ENCODE measurements at regions not wholly inside any gene's neighbourhood (a gene's known extent, or its start where the extent isn't known, plus 50 kb on each side); places are given as distances from the start of the nearest gene placed in this dataset.

DNA sequence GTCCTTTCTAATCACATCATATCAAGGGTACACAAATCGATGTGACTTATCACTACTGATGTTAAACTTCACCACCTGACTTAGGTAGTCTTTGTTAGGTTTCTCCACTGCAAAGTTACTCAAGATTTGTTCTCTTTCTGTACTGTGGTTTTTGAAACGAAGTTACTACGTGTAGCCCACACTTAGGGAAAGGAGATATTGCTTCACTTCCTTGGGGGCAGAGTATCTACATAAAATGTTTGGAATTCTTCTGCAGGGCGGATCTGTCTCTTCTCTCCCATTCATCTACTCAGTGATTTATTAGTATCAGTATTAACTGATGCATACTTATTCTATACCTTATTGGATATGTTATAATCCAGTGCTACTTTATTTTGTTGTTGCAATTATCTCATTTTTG is 403.6 kb upstream of the MON1B start:
- FAIRE-seq (no peak), DNase-seq (ENCODE audit: low read depth) (peak; percentile 41)
- TF ChIP-seq, protein P1, sequence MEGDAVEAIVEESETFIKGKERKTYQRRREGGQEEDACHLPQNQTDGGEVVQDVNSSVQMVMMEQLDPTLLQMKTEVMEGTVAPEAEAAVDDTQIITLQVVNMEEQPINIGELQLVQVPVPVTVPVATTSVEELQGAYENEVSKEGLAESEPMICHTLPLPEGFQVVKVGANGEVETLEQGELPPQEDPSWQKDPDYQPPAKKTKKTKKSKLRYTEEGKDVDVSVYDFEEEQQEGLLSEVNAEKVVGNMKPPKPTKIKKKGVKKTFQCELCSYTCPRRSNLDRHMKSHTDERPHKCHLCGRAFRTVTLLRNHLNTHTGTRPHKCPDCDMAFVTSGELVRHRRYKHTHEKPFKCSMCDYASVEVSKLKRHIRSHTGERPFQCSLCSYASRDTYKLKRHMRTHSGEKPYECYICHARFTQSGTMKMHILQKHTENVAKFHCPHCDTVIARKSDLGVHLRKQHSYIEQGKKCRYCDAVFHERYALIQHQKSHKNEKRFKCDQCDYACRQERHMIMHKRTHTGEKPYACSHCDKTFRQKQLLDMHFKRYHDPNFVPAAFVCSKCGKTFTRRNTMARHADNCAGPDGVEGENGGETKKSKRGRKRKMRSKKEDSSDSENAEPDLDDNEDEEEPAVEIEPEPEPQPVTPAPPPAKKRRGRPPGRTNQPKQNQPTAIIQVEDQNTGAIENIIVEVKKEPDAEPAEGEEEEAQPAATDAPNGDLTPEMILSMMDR (IDR thresholded peaks at IDR 0.05; ENCODE audit: insufficient read depth, low read length, severe bottlenecking): no peak
- no peaks in the 10 kb centered on the region for H3K36me3 ChIP-seq (ENCODE audit: control insufficient read depth, insufficient read depth, low read length)
- H3K27me3 ChIP-seq (ENCODE audit: control insufficient read depth, insufficient read depth, low read length): no peaks in the 10 kb centered on the region
- H3K4me3 ChIP-seq (ENCODE audit: low read depth, low read length): no peak overlapping the region

DNA sequence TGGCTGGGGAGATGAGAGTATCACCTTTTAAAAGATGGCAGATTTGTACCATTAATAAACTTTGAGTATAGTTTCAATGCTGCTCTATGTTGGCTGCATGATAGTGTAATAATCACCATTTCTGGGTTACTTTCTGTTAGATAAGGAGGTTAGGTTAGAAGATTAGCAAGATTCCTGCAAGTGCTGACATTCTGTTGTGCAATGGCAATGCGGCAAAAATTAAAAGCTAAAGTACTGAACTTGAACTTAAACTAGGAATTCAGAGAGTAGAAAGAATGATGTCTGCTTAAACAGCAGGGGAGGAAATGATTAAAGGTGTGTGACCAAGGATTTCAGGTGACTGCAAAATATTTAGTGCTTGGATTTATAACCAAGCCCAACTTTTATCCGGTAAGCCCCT is 399.8 kb upstream of the MON1B start:
- FAIRE-seq: no peak
- Histone ChIP-seq H3K4me3 (ENCODE audit: low read depth, low read length) (no peak overlapping the region), H3K36me3 (ENCODE audit: control insufficient read depth, insufficient read depth, low read length) (no peaks in the 10 kb centered on the region), H3K27me3 (ENCODE audit: control insufficient read depth, insufficient read depth, low read length) (no peaks in the 10 kb centered on the region)
- DNase-seq (ENCODE audit: low read depth): no peak
- TF ChIP-seq, protein P1 (IDR thresholded peaks at IDR 0.05; ENCODE audit: insufficient read depth, low read length, severe bottlenecking): no peak

DNA sequence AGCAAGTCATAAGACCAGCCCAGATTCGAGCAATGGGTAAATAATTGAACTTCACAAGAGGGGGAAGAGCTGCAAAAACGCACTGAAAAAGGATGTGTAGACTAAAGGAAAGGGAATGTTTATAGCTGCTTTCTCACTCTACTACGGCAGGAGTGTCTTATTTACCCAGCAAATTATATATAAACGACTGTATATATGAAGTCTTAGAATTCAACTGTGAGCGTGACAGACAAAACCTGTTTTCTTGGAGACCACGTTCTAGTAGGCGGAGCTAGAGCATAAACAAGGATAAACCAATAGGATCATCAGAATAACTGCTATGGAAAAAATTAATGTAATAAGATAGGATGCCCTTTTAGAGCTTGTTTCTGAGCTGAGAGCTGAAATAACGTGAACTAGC is 394.6 kb upstream of the MON1B start:
- FAIRE-seq (no peak), DNase-seq (ENCODE audit: low read depth) (no peak)
- TF ChIP-seq, protein P1 (IDR thresholded peaks at IDR 0.05; ENCODE audit: insufficient read depth, low read length, severe bottlenecking): no peak
- no peaks in the 10 kb centered on the region for H3K27me3 ChIP-seq (ENCODE audit: control insufficient read depth, insufficient read depth, low read length)
- no peak overlapping the region for H3K4me3 ChIP-seq (ENCODE audit: low read depth, low read length)
- no peaks in the 10 kb centered on the region for H3K36me3 ChIP-seq (ENCODE audit: control insufficient read depth, insufficient read depth, low read length)

DNA sequence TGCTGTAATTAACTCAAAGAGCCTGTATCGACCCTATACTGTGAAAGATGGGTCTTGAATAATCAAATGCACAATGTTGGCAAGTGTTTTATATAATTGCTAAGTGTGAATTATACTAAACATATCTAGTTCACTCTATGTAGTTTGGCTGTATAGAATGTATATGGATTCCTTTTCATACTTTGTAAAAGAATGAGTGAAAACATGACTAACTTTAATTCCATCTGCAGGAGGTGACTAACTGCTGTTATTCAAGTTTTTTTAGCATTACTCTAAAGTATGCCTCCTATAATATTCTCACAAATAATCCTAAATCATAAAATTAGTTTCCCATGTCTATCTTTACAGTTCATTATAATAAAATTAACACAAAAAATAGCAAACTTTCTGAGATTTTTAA is 394.0 kb upstream of the MON1B start:
- no peak overlapping the region for H3K4me3 ChIP-seq (ENCODE audit: low read depth, low read length)
- TF ChIP-seq, protein P1 (IDR thresholded peaks at IDR 0.05; ENCODE audit: insufficient read depth, low read length, severe bottlenecking): no peak
- no peaks in the 10 kb centered on the region for H3K36me3 ChIP-seq (ENCODE audit: control insufficient read depth, insufficient read depth, low read length)
- DNase-seq (ENCODE audit: low read depth): peak; percentile 10
- FAIRE-seq: no peak
- no peaks in the 10 kb centered on the region for H3K27me3 ChIP-seq (ENCODE audit: control insufficient read depth, insufficient read depth, low read length)

DNA sequence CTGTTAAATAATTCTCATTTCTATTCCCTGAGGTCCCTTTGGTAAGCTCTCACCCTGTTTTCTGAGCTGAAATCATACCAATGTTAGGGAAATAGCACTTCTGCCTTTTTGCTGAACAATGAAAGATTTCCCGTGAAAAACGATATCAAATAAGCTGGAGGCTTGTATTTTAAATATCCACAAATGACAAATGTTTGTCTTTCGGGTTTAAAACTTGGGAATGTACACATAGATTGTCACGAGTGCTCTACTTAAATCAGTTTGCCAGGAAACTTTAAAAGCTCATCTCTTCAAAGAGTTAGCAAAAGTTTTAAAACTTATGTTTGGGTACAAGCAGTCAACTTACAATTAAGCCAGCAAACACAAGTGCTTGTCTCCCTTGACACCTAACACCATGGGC is 393.5 kb upstream of the MON1B start:
- no peak for FAIRE-seq
- Histone ChIP-seq H3K27me3 (ENCODE audit: control insufficient read depth, insufficient read depth, low read length) (no peaks in the 10 kb centered on the region), H3K4me3 (ENCODE audit: low read depth, low read length) (no peak overlapping the region), H3K36me3 (ENCODE audit: control insufficient read depth, insufficient read depth, low read length) (no peaks in the 10 kb centered on the region)
- no peak for DNase-seq (ENCODE audit: low read depth)
- TF ChIP-seq, protein P1 (IDR thresholded peaks at IDR 0.05; ENCODE audit: insufficient read depth, low read length, severe bottlenecking): no peak

DNA sequence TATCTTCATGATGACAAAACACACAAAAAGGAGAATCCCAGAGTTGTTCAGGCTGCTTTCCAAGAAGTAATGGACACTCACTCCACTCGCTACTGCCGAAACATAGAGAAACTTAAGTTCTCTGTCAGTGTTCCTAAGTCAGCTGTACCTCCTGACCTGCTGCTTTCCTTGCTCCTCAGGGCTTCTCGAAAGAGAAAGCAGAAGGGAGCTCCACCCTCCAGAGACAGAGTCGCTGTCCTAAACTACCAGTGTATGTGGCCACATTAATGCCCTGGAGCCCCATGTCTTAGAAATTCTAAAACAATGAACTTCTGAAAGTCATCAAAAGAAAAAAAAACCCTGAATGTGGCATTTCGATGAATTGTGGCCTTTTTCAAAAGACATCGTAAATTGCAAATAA is 390.8 kb upstream of the MON1B start:
- no peak overlapping the region for H3K4me3 ChIP-seq (ENCODE audit: low read depth, low read length)
- FAIRE-seq (no peak), DNase-seq (ENCODE audit: low read depth) (no peak)
- no peaks in the 10 kb centered on the region for H3K36me3 ChIP-seq (ENCODE audit: control insufficient read depth, insufficient read depth, low read length)
- no peaks in the 10 kb centered on the region for H3K27me3 ChIP-seq (ENCODE audit: control insufficient read depth, insufficient read depth, low read length)
- TF ChIP-seq, protein P1 (IDR thresholded peaks at IDR 0.05; ENCODE audit: insufficient read depth, low read length, severe bottlenecking): no peak

Measured in bronchial epithelial cell (primary cell).